ENCODE measurements at regions not wholly inside any gene's neighbourhood (a gene's known extent, or its start where the extent isn't known, plus 50 kb on each side); places are given as distances from the start of the nearest gene placed in this dataset.

- Histone ChIP-seq H3K4me3 (replicated peaks in 1 of 4; ENCODE audit: control extremely low read depth in 1 of 4, insufficient read depth in 1 of 4, low read depth in 3 of 4, low read length in 4 of 4) (no peak overlapping the region), H3K27me3 (ENCODE audit: control insufficient read depth, insufficient read depth, low read length) (peaks cover 2% of the 10 kb centered on the region), H3K27ac (ENCODE audit: insufficient read depth, low read length) (no peak overlapping the region), H3K9me3 (ENCODE audit: control insufficient read depth, insufficient read depth, low read depth, low read length) (no peaks in the 10 kb centered on the region), H4K20me1 (ENCODE audit: control insufficient read depth, extremely low read depth, insufficient read depth, low read length) (no peaks in the 10 kb centered on the region), H3K4me2 (ENCODE audit: extremely low read depth, insufficient read depth, low read length) (no peak overlapping the region), H2AFZ (ENCODE audit: low read length) (no peak overlapping the region), H3K36me3 (ENCODE audit: control insufficient read depth, insufficient read depth, low read length) (no peaks in the 10 kb centered on the region), H3K79me2 (ENCODE audit: control insufficient read depth, insufficient read depth, low read length) (no peaks in the 10 kb centered on the region), H3K4me1 (ENCODE audit: control insufficient read depth, extremely low read depth, insufficient read depth, low read length) (no peaks in the 10 kb centered on the region), H3K9ac (ENCODE audit: insufficient read depth, low read length) (no peak overlapping the region)
- TF ChIP-seq CTCF (conservative IDR thresholded peaks at IDR 0.05 in 1 of 2, IDR thresholded peaks at IDR 0.05 in 1 of 2; ENCODE audit: low read depth in 1 of 2, low read length in 2 of 2), result no peak
- no peak for TF ChIP-seq EZH2 (IDR thresholded peaks at IDR 0.05; ENCODE audit: low read length, missing control alignments)
- DNase-seq (ENCODE audit: low read depth in 2 of 2), result no peak
These were observed 111.4 kb upstream of the IGF1R start for GRCh38 chr15:98536976-98537375.

DNA sequence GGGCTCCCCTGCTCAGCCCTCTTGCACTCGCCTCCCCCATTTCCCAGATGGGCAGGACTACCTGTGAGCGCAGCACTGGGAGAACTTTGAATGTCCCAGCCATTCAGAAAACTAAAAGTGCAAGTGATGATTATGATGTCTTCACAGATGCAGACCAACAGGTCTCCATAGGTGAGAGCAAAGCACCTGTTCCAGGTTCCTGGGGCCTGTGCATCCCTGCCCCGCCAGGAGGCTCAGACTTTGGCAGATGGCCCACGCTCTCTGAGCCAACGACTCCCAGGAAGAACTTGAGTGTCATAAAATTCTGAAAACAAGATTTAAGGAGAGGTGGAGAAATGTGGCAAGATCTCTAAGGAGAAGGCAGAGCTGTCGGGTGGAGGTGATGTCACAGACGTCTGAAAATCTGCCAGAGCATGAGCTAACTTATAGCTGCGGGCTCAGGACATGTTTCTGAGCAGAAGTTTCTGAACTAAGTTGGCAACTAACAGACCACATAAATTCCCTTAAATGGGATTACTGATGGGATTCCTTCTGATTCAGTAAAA, 110.8 kb upstream of the IGF1R start:
- H3K27me3 ChIP-seq (ENCODE audit: control insufficient read depth, insufficient read depth, low read length), result peaks cover 2% of the 10 kb centered on the region
- no peak overlapping the region for H3K27ac ChIP-seq (ENCODE audit: insufficient read depth, low read length)
- DNase-seq (ENCODE audit: low read depth in 2 of 2), result no peak
- H3K9me3 ChIP-seq (ENCODE audit: control insufficient read depth, insufficient read depth, low read depth, low read length), result no peaks in the 10 kb centered on the region
- no peaks in the 10 kb centered on the region for H3K36me3 ChIP-seq (ENCODE audit: control insufficient read depth, insufficient read depth, low read length)
- no peak overlapping the region for H2AFZ ChIP-seq (ENCODE audit: low read length)
- no peak overlapping the region for H3K4me3 ChIP-seq (replicated peaks in 1 of 4; ENCODE audit: control extremely low read depth in 1 of 4, insufficient read depth in 1 of 4, low read depth in 3 of 4, low read length in 4 of 4)
- H3K4me2 ChIP-seq (ENCODE audit: extremely low read depth, insufficient read depth, low read length), result no peak overlapping the region
- H3K9ac ChIP-seq (ENCODE audit: insufficient read depth, low read length), result no peak overlapping the region
- no peaks in the 10 kb centered on the region for H3K4me1 ChIP-seq (ENCODE audit: control insufficient read depth, extremely low read depth, insufficient read depth, low read length)
- TF ChIP-seq EZH2 (IDR thresholded peaks at IDR 0.05; ENCODE audit: low read length, missing control alignments) (no peak), CTCF (conservative IDR thresholded peaks at IDR 0.05 in 1 of 2, IDR thresholded peaks at IDR 0.05 in 1 of 2; ENCODE audit: low read depth in 1 of 2, low read length in 2 of 2) (no peak)
- no peaks in the 10 kb centered on the region for H4K20me1 ChIP-seq (ENCODE audit: control insufficient read depth, extremely low read depth, insufficient read depth, low read length)
- no peaks in the 10 kb centered on the region for H3K79me2 ChIP-seq (ENCODE audit: control insufficient read depth, insufficient read depth, low read length)

DNA sequence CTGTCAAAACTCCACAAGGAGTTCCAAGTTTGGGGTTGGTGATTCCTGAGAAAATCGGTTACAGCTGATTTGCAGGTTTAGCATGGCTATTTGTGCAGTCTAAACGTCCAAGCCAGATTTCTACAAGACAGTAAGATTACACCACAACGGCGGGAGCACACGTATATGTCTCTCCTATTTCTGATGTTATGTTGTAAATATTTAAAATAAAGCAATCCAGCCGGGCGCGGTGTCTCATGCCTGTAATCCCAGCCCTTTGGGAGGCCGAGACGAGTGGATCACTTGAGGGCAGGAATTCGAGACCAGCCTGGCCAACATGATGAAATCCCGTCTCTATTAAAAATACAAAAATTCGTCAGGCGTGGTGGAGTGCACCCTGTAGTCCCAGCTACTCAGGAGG, 106.8 kb upstream of the IGF1R start:
- Histone ChIP-seq H3K79me2 (ENCODE audit: control insufficient read depth, insufficient read depth, low read length) (no peaks in the 10 kb centered on the region), H3K36me3 (ENCODE audit: control insufficient read depth, insufficient read depth, low read length) (no peaks in the 10 kb centered on the region), H3K9me3 (ENCODE audit: control insufficient read depth, insufficient read depth, low read depth, low read length) (no peaks in the 10 kb centered on the region), H2AFZ (ENCODE audit: low read length) (no peak overlapping the region), H3K4me3 (replicated peaks in 1 of 4; ENCODE audit: control extremely low read depth in 1 of 4, insufficient read depth in 1 of 4, low read depth in 3 of 4, low read length in 4 of 4) (no peak overlapping the region), H3K9ac (ENCODE audit: insufficient read depth, low read length) (no peak overlapping the region), H3K4me2 (ENCODE audit: extremely low read depth, insufficient read depth, low read length) (no peak overlapping the region), H3K4me1 (ENCODE audit: control insufficient read depth, extremely low read depth, insufficient read depth, low read length) (no peaks in the 10 kb centered on the region), H3K27ac (ENCODE audit: insufficient read depth, low read length) (no peak overlapping the region), H3K27me3 (ENCODE audit: control insufficient read depth, insufficient read depth, low read length) (peaks cover 2% of the 10 kb centered on the region), H4K20me1 (ENCODE audit: control insufficient read depth, extremely low read depth, insufficient read depth, low read length) (no peaks in the 10 kb centered on the region)
- peak in 1 of 2 donors; percentile 16 for DNase-seq (ENCODE audit: low read depth in 2 of 2)
- TF ChIP-seq EZH2 (IDR thresholded peaks at IDR 0.05; ENCODE audit: low read length, missing control alignments), result no peak
- no peak for TF ChIP-seq CTCF (conservative IDR thresholded peaks at IDR 0.05 in 1 of 2, IDR thresholded peaks at IDR 0.05 in 1 of 2; ENCODE audit: low read depth in 1 of 2, low read length in 2 of 2)
